ENCODE measurements at regions not wholly inside any gene's neighbourhood (a gene's known extent, or its start where the extent isn't known, plus 50 kb on each side); places are given as distances from the start of the nearest gene placed in this dataset.
"Not testable (repeated sequence)": the region's sequence is repeated elsewhere in the genome, so short reads cannot be mapped to it uniquely, and the experiment has no call there.

DNA sequence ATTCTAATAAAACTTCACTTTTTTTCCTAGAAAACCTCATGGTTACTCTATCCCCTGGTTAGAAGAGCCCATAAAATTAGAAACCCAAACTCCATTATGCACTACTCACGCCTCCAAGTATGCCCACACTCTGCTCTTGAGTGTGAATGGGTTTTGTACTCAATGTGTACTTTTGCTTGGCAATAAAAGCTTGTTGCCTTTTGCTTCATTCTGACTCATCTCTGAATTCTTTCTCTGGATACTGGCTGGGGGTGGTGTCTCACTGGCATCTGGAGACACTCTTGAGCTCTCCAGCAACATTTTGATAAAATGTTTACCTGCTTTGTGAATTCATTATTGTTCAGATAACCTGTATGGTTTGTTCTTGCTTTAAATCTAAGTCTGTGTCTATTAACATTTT lies 963.3 kb downstream of the TRAM1L1 start:
- no peak for DNase-seq (ENCODE audit: low spot score)

DNA sequence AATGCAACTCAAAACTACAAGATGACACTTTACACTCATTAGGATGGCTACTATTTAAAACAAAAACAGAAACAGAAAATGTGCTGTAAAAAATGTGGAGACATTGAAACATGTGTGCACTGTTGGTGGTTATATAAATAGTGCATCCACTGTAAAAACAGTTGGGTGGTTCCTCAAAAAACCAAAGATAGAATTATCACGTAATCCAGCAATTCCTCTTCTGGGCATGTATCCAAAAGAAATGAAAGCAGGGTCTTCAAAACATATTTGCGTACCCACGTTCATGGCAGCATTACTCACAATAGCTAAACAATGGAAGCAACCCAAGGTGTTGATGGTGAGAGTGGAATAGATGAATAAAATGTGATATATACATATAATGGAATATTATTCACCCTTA lies 967.2 kb downstream of the TRAM1L1 start:
- DNase-seq (ENCODE audit: low spot score): no peak

DNA sequence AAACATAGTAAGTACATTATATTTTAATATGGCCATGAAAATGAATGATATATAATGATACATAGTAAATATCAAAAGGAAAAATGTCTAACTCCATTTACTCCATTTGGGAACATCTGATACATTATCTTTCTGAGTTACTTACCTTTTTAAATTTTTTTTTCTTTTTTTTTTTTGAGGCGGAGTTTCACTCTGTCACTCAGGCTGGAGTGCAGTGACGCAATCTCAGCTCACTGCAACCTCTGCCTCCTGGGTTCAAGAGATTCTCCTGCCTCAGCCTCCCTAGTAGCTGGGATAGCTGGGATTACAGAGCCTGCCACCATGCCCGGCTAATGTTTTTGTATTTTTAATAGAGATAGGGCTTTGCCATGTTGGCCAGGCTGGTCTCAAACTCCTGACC lies 972.5 kb downstream of the TRAM1L1 start:
- DNase-seq (ENCODE audit: low spot score): not testable (repeated sequence)

DNA sequence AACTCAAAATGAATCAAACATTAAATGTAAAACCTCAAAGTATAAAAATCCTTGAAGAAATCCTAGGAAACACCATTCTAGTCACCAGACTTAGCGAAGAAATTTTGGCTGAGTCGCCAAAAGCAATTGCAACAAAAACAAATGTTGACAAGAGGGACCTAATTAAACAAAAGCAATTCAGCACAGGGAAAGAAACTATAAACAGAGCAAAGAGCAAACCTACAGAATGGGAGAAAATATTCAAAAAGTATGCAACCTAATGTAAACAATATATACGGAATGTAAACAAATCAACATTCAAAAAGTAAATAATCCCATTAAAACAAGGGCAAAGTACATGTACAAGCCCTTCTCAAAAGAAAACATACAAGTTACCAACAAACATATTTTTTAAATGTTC lies 974.7 kb downstream of the TRAM1L1 start:
- no peak for DNase-seq (ENCODE audit: low spot score)

GRCh38 chr4:116108606-116109005 lies 976.8 kb downstream of the TRAM1L1 start:
- no peak for DNase-seq (ENCODE audit: low spot score)

DNA sequence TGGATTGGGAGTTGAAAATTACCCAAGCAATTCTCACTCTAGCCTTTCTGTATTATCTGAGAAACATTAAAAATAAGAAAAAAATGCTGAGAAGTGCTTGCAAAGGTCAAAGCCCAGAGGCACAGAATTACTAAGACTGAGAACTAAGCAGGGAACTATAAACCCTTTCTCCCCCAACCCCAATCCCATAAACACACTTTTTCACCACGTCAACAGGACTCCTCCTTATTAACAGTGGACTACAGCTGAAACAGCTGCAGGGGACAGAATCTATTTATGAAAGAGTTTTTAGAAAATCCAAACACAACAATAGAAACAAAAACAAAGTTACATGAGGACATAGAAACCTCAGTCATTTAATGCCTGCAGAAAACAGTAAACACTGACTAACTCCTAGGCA lies 984.1 kb downstream of the TRAM1L1 start:
- DNase-seq (ENCODE audit: low spot score): no peak

- DNase-seq (ENCODE audit: low spot score): no peak
These were observed 985.8 kb downstream of the TRAM1L1 start for GRCh38 chr4:116099596-116099995.

DNA sequence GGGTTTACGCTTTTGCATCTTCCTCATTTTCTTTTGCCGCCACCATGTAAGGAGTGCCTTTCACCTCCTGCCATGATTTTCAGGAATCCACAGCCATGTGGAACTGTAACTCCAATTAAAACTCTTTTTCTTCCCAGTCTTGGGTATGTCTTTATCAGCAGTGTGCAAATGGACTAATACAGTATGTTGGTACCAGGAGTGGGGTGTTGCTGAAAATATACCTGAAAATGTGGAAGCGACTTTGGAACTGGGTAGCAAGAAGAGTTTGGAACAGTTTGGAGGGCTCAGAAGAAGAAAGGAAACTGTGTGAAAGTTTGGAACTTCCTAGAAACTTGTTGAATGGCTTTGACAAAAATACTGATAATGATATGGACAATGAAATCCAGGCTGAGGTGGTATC lies 983.9 kb upstream of the NDST4 start:
- not testable (repeated sequence) for DNase-seq (ENCODE audit: low spot score)

GRCh38 chr4:116092961-116093360 lies 979.5 kb upstream of the NDST4 start:
- no peak for DNase-seq (ENCODE audit: low spot score)

DNA sequence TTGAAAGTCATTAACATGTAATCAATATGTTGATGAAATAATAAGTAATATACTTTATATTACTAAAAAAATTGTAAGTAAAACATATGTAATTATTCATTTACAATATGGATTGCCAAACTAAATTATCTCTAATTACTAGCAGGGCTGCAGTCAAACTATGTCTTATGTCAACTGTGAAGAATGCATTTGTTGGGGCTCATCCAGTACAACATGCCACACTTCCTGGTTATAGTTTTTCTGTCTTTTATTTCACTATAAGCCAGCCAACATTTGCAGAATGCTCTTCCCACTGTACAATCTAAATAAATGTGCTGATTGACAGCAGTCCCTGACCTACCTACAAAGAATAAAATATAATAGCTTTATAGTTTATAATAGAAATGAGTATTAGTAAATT lies 975.4 kb upstream of the NDST4 start:
- no peak for DNase-seq (ENCODE audit: low spot score)

DNA sequence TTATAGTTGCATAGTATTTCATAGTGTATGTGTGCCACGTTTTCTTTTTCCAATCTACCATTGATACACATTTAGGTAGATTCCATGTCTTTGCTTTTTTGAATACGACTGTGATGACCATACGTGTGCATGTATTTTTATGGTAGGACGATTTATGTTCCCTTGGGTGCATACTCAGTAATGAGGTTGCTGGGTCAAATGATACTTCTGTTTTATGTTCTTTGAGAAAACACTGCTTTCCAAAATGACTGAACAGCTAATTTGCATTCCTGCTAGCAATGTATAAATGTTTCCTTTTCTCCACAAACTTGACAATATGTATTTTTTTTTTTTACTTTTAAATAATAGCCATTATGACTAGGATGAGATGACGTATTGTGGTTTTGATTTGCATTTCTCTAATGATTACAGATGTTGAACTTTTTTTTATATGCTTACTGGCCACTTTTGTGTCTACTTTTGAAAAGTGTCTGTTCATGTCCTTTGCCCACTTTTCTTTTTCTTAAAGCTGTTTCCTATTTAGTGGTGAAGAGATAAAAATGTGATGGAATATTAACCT lies 969.5 kb upstream of the NDST4 start:
- no peak for DNase-seq (ENCODE audit: low spot score)

GRCh38 chr4:116073051-116073450 lies 959.6 kb upstream of the NDST4 start:
- DNase-seq (ENCODE audit: low spot score): no peak

- no peak for DNase-seq (ENCODE audit: low spot score)
These were observed 956.9 kb upstream of the NDST4 start for GRCh38 chr4:116070283-116070682.

- DNase-seq (ENCODE audit: low spot score): no peak
These were observed 953.4 kb upstream of the NDST4 start for GRCh38 chr4:116066711-116067245.

GRCh38 chr4:116064331-116064730 lies 950.9 kb upstream of the NDST4 start:
- DNase-seq (ENCODE audit: low spot score): no peak

GRCh38 chr4:116059361-116059760 lies 945.9 kb upstream of the NDST4 start:
- no peak for DNase-seq (ENCODE audit: low spot score)

DNA sequence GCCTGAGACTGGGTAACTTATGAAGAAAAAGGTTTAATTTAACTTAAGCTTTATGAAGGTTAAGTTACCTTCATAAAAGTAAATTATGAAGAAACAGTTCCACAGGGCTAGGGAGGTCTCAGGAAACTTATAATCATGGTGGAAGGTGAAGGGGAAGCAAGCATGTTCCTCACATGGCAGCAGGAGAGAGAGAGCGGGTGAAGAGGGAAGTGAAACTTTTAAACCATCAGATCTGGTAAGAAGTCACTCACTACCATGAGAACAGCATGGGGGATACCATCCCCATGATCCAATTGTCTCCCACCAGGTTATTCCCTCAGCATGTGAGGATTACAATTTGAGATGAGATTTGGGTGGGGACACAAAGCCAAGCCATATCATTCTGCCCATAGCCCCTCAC lies 944.7 kb upstream of the NDST4 start:
- no peak for DNase-seq (ENCODE audit: low spot score)

DNA sequence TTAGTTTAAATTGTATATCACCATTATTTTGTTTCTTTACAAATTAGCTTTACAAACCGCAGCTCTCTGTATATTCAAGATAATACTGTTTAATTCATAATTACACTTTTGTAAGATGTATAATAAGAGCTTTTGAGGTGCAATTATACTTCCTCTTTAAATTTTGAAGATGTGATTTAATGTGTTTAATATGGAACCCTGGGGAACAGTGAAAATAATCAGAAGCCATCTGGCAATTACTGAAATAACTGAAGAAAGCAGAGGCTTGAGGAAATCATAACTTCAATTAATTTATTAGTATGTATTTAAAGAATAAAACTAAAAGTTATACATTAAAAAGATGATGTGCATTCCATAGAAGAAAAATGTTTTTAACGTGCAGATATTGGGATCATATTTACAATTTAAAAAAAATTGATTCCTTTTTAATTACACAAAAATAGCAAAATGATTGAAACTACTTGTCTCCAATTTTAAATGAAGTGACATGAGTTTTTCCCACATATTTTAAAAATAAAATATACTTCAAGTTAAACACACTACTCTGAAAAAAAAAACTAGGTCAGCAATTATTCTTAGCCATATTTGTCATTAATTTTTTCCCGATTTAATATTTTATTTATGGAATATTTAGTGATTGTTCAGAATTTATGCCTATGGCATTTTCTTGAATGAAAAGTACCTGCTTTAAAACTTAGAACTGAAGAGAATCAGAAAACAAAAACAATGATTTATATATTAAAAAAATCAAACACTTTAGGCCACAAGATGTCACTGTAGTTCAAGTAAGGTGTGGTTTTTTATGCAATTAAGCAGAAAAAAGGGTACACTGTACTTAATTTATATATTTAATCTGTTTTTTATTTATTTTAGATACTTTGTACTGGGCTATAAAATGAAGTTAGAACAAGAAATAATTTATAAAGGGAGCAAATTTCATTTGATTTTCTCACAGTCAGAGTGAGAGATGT lies 942.7 kb upstream of the NDST4 start:
- DNase-seq (ENCODE audit: low spot score): no peak

DNA sequence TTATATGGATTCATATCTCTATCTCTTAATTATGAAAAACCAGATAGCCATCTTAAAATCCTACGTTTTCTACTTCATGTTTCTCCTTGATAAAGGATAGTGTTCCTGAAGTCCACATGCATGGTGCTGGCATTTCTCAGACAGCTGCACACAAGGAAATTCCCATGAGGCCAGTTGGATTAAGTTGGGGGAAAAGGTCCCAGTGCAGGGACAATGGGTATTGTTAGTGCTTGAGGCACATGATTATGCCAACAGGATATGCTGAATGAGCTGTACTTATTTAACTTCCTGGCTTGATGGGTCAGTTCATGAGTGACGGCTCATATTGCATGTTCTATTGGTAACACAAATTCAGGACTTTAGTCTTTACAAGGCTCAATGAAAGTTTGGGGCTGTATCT lies 913.9 kb upstream of the NDST4 start:
- DNase-seq (ENCODE audit: low spot score): no peak

- DNase-seq (ENCODE audit: low spot score): no peak
These were observed 911.7 kb upstream of the NDST4 start for GRCh38 chr4:116024954-116025708.

DNA sequence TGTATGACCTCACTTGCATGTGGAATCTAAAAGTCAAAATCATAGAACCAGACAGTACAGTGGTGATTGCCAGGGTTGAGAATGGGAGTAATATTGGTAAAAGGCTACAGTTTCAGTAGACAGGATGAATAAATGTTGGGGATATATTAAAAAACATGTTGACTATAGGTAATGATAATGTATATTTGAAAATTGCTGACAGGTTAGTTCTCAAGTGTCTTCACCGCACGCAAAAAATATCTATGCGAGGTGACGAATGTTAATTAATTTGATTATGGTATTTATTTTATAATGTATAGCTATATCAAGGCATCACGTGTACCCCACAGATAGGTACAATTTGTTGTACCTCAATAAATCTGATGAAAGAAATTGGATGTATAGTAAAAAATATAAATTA lies 909.6 kb upstream of the NDST4 start:
- no peak for DNase-seq (ENCODE audit: low spot score)

DNA sequence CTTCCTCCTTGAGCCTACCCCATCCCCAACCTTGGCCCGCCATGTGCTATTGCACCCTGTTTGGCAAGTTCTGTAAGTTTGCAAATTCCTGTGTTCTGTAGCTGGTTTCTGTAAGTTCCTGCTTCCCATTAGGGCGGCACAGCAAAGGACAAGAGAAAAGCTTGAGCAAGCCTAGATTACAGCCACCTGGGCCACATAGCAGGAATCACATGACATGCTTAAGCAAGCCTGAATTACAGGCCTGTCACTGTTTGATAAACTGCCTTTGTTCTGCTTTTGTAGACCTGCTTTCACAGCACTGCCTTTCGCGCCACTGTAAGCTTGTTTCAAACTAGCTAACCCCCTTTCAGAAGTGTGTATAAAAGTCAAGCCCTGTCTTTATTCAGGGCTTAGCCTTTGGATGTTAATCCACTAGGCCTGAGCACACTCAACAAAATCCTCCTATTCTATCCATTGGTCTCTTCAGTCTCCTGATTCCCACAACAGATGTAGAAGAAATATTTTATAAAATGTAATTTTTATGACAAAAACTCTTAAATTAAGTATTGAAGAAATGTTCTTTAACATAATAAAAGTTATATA lies 906.8 kb upstream of the NDST4 start:
- DNase-seq (ENCODE audit: low spot score): no peak

Measured in activated CD4-positive, alpha-beta T cell treated with anti-CD3 and anti-CD28 coated beads, Interleukin-2, Interleukin-4, amounts not matched to agents 100 ng/mL and 50 ng/mL, durations not matched to agents 16 hours and 8 hours (primary cell).